ENCODE measurements at regions not wholly inside any gene's neighbourhood (a gene's known extent, or its start where the extent isn't known, plus 50 kb on each side); places are given as distances from the start of the nearest gene placed in this dataset.

GRCh38 chr7:10268034-10268433, 705.6 kb upstream of the PHF14 start:
- H3K36me3 ChIP-seq, result no peaks in the 10 kb centered on the region
- DNase-seq (ENCODE audit: low spot score in 2 of 2), result no peak
- intact Hi-C loops (cut with DNase I; ENCODE audit: low total_unique reads), result no loop called here
- no peaks in the 10 kb centered on the region for H3K9me3 ChIP-seq
- no peaks in the 10 kb centered on the region for H3K27me3 ChIP-seq
- H3K4me3 ChIP-seq, result no peak overlapping the region
- no peaks in the 10 kb centered on the region for H3K4me1 ChIP-seq
- no peak for TF ChIP-seq POLR2A (IDR thresholded peaks at IDR 0.05)
- TF ChIP-seq POLR2AphosphoS5 (IDR thresholded peaks at IDR 0.05), result no peak
- TF ChIP-seq CTCF (IDR thresholded peaks at IDR 0.05), result no peak
- H3K27ac ChIP-seq, result no peak overlapping the region

GRCh38 chr7:10282909-10283308, 690.8 kb upstream of the PHF14 start:
- Histone ChIP-seq H3K36me3 (no peaks in the 10 kb centered on the region), H3K27me3 (no peaks in the 10 kb centered on the region), H3K4me1 (no peaks in the 10 kb centered on the region), H3K9me3 (no peaks in the 10 kb centered on the region), H3K4me3 (no peak overlapping the region), H3K27ac (no peak overlapping the region)
- intact Hi-C loops (cut with DNase I; ENCODE audit: low total_unique reads), result no loop called here
- TF ChIP-seq POLR2AphosphoS5 (IDR thresholded peaks at IDR 0.05) (no peak), CTCF (IDR thresholded peaks at IDR 0.05) (no peak)
- no peak for DNase-seq (ENCODE audit: low spot score in 2 of 2)

- no peak for TF ChIP-seq POLR2AphosphoS5 (IDR thresholded peaks at IDR 0.05)
- no peak for TF ChIP-seq CTCF (IDR thresholded peaks at IDR 0.05)
- TF ChIP-seq POLR2A (IDR thresholded peaks at IDR 0.05), result no peak
- intact Hi-C loops (cut with DNase I; ENCODE audit: low total_unique reads), result no loop called here
- Histone ChIP-seq H3K4me1 (no peaks in the 10 kb centered on the region), H3K27me3 (no peaks in the 10 kb centered on the region), H3K36me3 (no peaks in the 10 kb centered on the region), H3K9me3 (no peaks in the 10 kb centered on the region), H3K4me3 (no peak overlapping the region), H3K27ac (no peak overlapping the region)
- DNase-seq (ENCODE audit: low spot score in 2 of 2), result no peak
Observed at GRCh38 chr7:10284001-10284400, 689.7 kb upstream of the PHF14 start.

GRCh38 chr7:10299384-10299783, 674.3 kb upstream of the PHF14 start:
- Histone ChIP-seq H3K36me3 (no peaks in the 10 kb centered on the region), H3K27me3 (no peaks in the 10 kb centered on the region), H3K4me1 (no peaks in the 10 kb centered on the region), H3K4me3 (no peak overlapping the region), H3K9me3 (no peaks in the 10 kb centered on the region), H3K27ac (no peak overlapping the region)
- intact Hi-C loops (cut with DNase I; ENCODE audit: low total_unique reads), result no loop called here
- TF ChIP-seq POLR2AphosphoS5 (IDR thresholded peaks at IDR 0.05) (no peak), POLR2A (IDR thresholded peaks at IDR 0.05) (no peak), CTCF (IDR thresholded peaks at IDR 0.05) (no peak)
- no peak for DNase-seq (ENCODE audit: low spot score in 2 of 2)

GRCh38 chr7:10300577-10300976, 673.1 kb upstream of the PHF14 start:
- no peak overlapping the region for H3K27ac ChIP-seq
- no peak overlapping the region for H3K4me3 ChIP-seq
- intact Hi-C loops (cut with DNase I; ENCODE audit: low total_unique reads), result no loop called here
- H3K9me3 ChIP-seq, result no peaks in the 10 kb centered on the region
- H3K4me1 ChIP-seq, result no peaks in the 10 kb centered on the region
- H3K36me3 ChIP-seq, result no peaks in the 10 kb centered on the region
- no peaks in the 10 kb centered on the region for H3K27me3 ChIP-seq
- TF ChIP-seq CTCF (IDR thresholded peaks at IDR 0.05), result no peak
- TF ChIP-seq POLR2AphosphoS5 (IDR thresholded peaks at IDR 0.05), result no peak
- no peak for TF ChIP-seq POLR2A (IDR thresholded peaks at IDR 0.05)
- DNase-seq (ENCODE audit: low spot score in 2 of 2), result no peak
